Astrocyte of the cerebellum (primary cell): ENCODE measurements at regions not wholly inside any gene's neighbourhood (a gene's known extent, or its start where the extent isn't known, plus 50 kb on each side); places are given as distances from the start of the nearest gene placed in this dataset.

ENCODE experiments used
- DNase-seq: peaks from one replicate; pipeline ENCODE4 v3.0.0-alpha.2; 2011; ENCODE audit warnings: low read depth
- H3K4me3 ChIP-seq: 2 replicates; pipeline ENCODE4 v1.5.1; 2011; ENCODE audit warnings: mild to moderate bottlenecking, low read depth, low read length, moderate library complexity
- in situ Hi-C: cut with HindIII; loops from 2 replicates; pipeline ENCODE4 v1.10.0; 2017; ENCODE audit warnings: low sequenced_read_pairs
- TF ChIP-seq, protein P1 (sequence below): IDR thresholded peaks from 2 replicates; pipeline ENCODE4 v1.5.1; 2012; ENCODE audit warnings: low read length, low read depth, moderate library complexity, mild to moderate bottlenecking; ENCODE audit errors: missing control alignments

- TF ChIP-seq, protein P1, sequence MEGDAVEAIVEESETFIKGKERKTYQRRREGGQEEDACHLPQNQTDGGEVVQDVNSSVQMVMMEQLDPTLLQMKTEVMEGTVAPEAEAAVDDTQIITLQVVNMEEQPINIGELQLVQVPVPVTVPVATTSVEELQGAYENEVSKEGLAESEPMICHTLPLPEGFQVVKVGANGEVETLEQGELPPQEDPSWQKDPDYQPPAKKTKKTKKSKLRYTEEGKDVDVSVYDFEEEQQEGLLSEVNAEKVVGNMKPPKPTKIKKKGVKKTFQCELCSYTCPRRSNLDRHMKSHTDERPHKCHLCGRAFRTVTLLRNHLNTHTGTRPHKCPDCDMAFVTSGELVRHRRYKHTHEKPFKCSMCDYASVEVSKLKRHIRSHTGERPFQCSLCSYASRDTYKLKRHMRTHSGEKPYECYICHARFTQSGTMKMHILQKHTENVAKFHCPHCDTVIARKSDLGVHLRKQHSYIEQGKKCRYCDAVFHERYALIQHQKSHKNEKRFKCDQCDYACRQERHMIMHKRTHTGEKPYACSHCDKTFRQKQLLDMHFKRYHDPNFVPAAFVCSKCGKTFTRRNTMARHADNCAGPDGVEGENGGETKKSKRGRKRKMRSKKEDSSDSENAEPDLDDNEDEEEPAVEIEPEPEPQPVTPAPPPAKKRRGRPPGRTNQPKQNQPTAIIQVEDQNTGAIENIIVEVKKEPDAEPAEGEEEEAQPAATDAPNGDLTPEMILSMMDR, result no peak
- H3K4me3 ChIP-seq, result no peak overlapping the region
- in situ Hi-C loops, result no loop called here
- no peak for DNase-seq
Observed at GRCh38 chr11:129595038-129595962, 219.7 kb downstream of the BARX2 start.

GRCh38 chr11:129596351-129596750 lies 219.3 kb upstream of the TMEM45B start:
- TF ChIP-seq, protein P1, result no peak
- in situ Hi-C loops, result no loop called here
- DNase-seq, result no peak
- H3K4me3 ChIP-seq, result no peak overlapping the region

- TF ChIP-seq, protein P1, result no peak
- H3K4me3 ChIP-seq, result no peak overlapping the region
- no peak for DNase-seq
- in situ Hi-C loops, result no loop called here
Observed at GRCh38 chr11:129598378-129598777, 217.3 kb upstream of the TMEM45B start.

DNA sequence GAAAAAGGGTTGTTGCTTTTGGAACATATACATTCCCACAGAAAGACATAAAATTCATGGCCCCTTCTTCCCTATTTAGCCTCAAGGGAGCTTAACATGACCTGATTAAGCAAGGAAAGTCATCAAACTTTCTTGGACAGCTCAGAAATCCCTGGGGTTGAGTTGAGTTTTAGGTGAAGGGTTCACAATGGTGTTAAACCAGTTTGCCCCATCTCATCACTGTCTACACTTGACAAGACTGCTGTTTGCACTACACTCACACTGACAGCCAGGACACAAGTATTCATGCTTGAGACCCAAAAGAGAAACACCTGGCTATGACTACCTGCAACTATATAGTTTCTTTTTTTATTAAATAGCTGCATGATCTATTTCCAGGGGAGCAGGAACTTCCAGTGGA lies 209.8 kb upstream of the TMEM45B start:
- TF ChIP-seq, protein P1, result no peak
- no peak overlapping the region for H3K4me3 ChIP-seq
- in situ Hi-C loops, result no loop called here
- no peak for DNase-seq

DNA sequence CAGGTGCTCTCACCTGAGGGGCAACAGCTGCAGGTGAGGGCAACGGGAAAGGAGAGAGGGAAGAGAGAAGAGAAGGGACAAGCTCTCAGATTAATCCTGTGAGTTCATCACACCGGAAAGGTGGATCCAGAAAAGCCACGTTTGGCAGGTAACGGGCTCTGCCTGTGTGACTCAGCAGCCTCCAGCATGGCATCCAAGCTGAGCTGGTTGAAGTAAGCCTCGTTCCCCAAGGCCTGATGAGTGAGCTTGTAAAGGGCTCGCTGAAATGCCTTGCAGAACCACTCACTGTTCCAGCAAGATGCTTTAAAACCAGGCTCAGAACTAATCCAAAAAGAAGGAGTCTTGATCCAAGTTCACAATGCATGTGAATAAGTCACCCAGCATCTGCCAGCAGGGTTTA lies 206.9 kb upstream of the TMEM45B start:
- DNase-seq, result no peak
- TF ChIP-seq, protein P1, result no peak
- in situ Hi-C loops, result no loop called here
- H3K4me3 ChIP-seq, result no peak overlapping the region

GRCh38 chr11:129610125-129610524 lies 205.5 kb upstream of the TMEM45B start:
- TF ChIP-seq, protein P1, result no peak
- in situ Hi-C loops, result loop anchor here (5.0 kb wide), 1 partner anchor 83 kb away; no protein-coding TSS in a partner anchor
- DNase-seq, result no peak
- H3K4me3 ChIP-seq, result no peak overlapping the region
